Right lobe of liver (tissue), 4 donors: ENCODE measurements at regions not wholly inside any gene's neighbourhood (a gene's known extent, or its start where the extent isn't known, plus 50 kb on each side); places are given as distances from the start of the nearest gene placed in this dataset.

Experiments
- POLR2A ChIP-seq: fragments of 450-650 bp; IDR thresholded peaks from one replicate; pipeline ENCODE4 v1.6.1; 2017; ENCODE audit warnings: antibody characterized with exemption, mild to moderate bottlenecking
- TF ChIP-seq, protein P1 (sequence below), 4 donors: fragments of 200-600 bp in 3 of 4; fragments of 450-650 bp in 1 of 4; IDR thresholded peaks; one replicate each; pipeline versions ENCODE4 v1.5.1 to v1.8.0; 2016 to 2022; ENCODE audit warnings: antibody characterized with exemption in 4 of 4, mild to moderate bottlenecking in 2 of 4
- donor health status: DM: no; HTN: no; CAD: no.
- donor health status: DM: no; HTN: no; CAD: no.
- donor health status: DM: no; HTN: yes; CAD: no.

DNA sequence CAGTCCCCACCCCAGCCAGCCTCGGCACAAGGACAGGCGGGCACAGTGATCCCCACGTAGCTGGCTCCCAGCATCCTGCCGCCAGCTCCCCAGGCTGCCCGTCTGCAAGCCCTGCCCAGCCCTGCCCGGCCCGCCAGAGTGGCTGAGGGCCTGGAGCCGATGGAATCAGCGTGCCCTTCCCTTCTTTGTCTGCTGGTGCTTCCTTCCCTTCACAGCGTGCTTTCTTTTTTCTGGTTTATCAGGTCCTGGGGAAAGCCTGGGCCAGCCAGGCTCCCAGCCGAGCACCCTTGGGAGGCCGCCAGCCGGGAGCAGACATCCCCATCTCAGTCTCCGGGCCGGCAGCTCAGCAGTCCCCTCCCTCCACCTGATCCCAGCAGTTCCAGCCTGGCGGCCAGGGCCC, 54.7 kb upstream of the SMAD6 start:
- TF ChIP-seq, protein P1, sequence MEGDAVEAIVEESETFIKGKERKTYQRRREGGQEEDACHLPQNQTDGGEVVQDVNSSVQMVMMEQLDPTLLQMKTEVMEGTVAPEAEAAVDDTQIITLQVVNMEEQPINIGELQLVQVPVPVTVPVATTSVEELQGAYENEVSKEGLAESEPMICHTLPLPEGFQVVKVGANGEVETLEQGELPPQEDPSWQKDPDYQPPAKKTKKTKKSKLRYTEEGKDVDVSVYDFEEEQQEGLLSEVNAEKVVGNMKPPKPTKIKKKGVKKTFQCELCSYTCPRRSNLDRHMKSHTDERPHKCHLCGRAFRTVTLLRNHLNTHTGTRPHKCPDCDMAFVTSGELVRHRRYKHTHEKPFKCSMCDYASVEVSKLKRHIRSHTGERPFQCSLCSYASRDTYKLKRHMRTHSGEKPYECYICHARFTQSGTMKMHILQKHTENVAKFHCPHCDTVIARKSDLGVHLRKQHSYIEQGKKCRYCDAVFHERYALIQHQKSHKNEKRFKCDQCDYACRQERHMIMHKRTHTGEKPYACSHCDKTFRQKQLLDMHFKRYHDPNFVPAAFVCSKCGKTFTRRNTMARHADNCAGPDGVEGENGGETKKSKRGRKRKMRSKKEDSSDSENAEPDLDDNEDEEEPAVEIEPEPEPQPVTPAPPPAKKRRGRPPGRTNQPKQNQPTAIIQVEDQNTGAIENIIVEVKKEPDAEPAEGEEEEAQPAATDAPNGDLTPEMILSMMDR (IDR thresholded peaks at IDR 0.05) = no peak
- TF ChIP-seq POLR2A = no peak
